GM23338 (cell line): ENCODE measurements at regions not wholly inside any gene's neighbourhood (a gene's known extent, or its start where the extent isn't known, plus 50 kb on each side); places are given as distances from the start of the nearest gene placed in this dataset.

Source experiments
- CREB1 ChIP-seq: fragments of 250-450 bp; sonication (Bioruptor Pico); IDR thresholded peaks from 2 replicates; pipeline ENCODE4 v1.5.0; 2020; ENCODE audit warnings: low read depth, mild to moderate bottlenecking, moderate library complexity
- CTCF ChIP-seq, 2 experiments: fragments of 200-600 bp in 1 of 2; sonication (generic) in 1 of 2; conservative IDR thresholded peaks; 2 replicates each; pipeline versions ENCODE4 v1.5.1 to v1.6.1; 2016 to 2017; ENCODE audit warnings: antibody characterized with exemption in 2 of 2, low read depth in 2 of 2, mild to moderate bottlenecking in 2 of 2, moderate library complexity in 1 of 2
- EZH2 ChIP-seq: fragments of 200-600 bp; sonication (generic); IDR thresholded peaks from one replicate; pipeline ENCODE4 v1.8.0; 2017; ENCODE audit warnings: antibody characterized with exemption, mild to moderate bottlenecking, low read depth; ENCODE audit not compliant: unreplicated experiment
- EZH2phosphoT487 ChIP-seq: fragments of 200-600 bp; sonication (generic); IDR thresholded peaks from one replicate; pipeline ENCODE4 v1.8.1; 2018; ENCODE audit warnings: antibody characterized with exemption; ENCODE audit not compliant: unreplicated experiment
- JUNB ChIP-seq: IDR thresholded peaks from one replicate; pipeline ENCODE4 v1.6.1; 2016; ENCODE audit warnings: antibody characterized with exemption; ENCODE audit not compliant: unreplicated experiment
- NANOG ChIP-seq: IDR thresholded peaks from 2 replicates; pipeline ENCODE4 v1.6.1; 2016; ENCODE audit warnings: antibody characterized with exemption, borderline replicate concordance
- POLR2AphosphoS5 ChIP-seq: IDR thresholded peaks from 2 replicates; pipeline ENCODE4 v1.6.1; 2016; ENCODE audit warnings: antibody characterized with exemption, low read depth
- REST ChIP-seq: IDR thresholded peaks from one replicate; pipeline ENCODE4 v1.6.1; 2018; ENCODE audit warnings: antibody characterized with exemption; ENCODE audit not compliant: unreplicated experiment
- STAT1 ChIP-seq: IDR thresholded peaks from one replicate; pipeline ENCODE4 v1.6.1; 2016; ENCODE audit warnings: antibody characterized with exemption; ENCODE audit not compliant: unreplicated experiment
- ZNF114 ChIP-seq: fragments of 250-450 bp; sonication (Bioruptor Pico); IDR thresholded peaks from 2 replicates; pipeline ENCODE4 v1.5.0; 2020; ENCODE audit warnings: mild to moderate bottlenecking, moderate library complexity
- ZNF462 ChIP-seq: fragments of 250-450 bp; sonication (Bioruptor Pico); IDR thresholded peaks from 2 replicates; pipeline ENCODE4 v1.5.0; 2020; ENCODE audit warnings: mild to moderate bottlenecking, moderate library complexity
- TF ChIP-seq, protein P1 (sequence below): IDR thresholded peaks from 2 replicates; pipeline ENCODE4 v1.6.1; 2016; ENCODE audit warnings: antibody characterized with exemption

GRCh38 chr10:44245601-44245938 lies 139.3 kb downstream of the CXCL12 start:
- TF ChIP-seq CTCF (conservative IDR thresholded peaks at IDR 0.05; ENCODE audit: low read depth in 2 of 2) (no peak), STAT1 (no peak), EZH2 (no peak), POLR2AphosphoS5 (no peak), REST (no peak), CREB1 (CRISPR knock-in tag) (no peak), EZH2phosphoT487 (no peak), JUNB (no peak), NANOG (no peak), ZNF462 (CRISPR knock-in tag) (no peak), ZNF114 (no peak)
- TF ChIP-seq, protein P1, sequence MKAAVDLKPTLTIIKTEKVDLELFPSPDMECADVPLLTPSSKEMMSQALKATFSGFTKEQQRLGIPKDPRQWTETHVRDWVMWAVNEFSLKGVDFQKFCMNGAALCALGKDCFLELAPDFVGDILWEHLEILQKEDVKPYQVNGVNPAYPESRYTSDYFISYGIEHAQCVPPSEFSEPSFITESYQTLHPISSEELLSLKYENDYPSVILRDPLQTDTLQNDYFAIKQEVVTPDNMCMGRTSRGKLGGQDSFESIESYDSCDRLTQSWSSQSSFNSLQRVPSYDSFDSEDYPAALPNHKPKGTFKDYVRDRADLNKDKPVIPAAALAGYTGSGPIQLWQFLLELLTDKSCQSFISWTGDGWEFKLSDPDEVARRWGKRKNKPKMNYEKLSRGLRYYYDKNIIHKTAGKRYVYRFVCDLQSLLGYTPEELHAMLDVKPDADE, result no peak
